ENCODE measurements at regions not wholly inside any gene's neighbourhood (a gene's known extent, or its start where the extent isn't known, plus 50 kb on each side); places are given as distances from the start of the nearest gene placed in this dataset.
"Not testable (repeated sequence)": the region's sequence is repeated elsewhere in the genome, so short reads cannot be mapped to it uniquely, and the experiment has no call there.

DNA sequence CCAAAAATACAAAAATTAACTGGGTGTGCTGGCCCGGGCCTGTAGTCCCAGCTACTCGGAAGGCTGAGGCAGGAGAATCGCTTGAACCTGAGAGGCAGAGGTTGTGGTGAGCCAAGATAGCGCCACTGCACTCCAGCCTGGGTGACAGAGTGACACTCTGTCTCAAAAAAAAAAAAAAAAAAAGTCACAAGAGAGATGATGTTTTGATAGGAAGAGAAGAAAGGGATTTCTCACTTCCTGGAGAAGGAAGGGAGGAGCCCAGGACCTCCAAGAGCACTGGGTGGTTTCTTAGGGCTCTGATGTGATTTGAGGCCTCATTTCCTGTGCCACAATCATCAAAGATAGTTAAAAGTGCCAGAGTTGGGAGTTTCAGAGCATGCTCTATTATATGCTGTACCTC lies 1048.3 kb downstream of the BCL11B start:
- DNase-seq = not testable (repeated sequence)

- peak; percentile 43 for DNase-seq
Measured at GRCh38 chr14:98226411-98226810, 1045.6 kb downstream of the BCL11B start.

DNA sequence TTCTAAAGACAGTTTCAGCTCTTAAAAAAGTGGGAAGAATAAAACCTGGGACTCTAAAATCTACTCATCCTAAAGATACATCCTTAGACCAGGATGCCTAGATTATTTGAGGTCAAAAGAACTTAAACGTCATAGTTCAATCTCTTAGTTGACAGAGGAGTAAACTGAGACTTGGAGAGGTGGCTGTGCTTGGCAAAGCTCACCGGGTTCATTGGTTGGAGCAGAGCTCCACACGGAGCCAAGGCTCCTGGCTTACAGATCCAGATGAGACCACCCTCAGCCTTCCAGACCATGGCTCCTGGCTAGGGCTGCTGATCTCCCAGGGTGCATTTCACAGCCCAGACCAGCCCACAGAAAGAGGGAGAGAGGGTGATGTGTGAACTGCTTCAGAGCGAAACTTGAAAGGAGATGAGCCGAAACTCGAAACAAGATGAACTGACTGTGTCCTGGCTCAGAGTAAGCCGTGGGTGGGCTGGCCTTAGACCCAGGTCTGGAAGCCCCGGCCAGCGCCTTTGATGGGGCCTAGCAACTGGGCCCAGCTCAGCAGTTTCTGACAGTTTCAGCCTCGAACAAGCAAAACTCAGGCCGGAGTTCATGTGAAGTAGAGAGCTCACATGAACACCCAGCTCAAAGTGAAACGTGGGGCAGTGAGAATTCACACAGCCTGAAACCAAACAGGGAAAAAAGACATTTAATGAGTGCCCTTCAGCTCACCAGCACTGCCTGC lies 1044.8 kb downstream of the BCL11B start:
- DNase-seq = no peak

DNA sequence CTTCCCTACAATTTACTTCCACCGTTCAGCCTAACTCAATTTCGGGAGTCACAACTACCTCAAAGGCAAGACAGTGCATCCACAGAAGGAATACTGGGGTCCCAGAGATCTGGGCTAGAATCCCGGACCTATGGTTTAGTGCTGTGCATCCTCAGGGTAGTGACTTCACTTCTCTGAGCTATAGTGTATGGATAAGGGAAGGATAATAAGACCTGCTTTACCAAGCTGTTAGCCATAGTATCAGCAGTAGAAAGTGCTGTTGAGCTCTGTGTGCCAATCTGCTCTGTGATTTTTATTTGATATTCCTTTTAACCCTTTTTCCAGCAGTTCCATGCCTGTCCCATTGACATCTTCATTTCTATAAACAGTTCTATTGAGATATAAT lies 1044.3 kb downstream of the BCL11B start:
- DNase-seq = no peak

- DNase-seq = no peak
Measured at GRCh38 chr14:98229656-98230366, 1042.2 kb downstream of the BCL11B start.

DNA sequence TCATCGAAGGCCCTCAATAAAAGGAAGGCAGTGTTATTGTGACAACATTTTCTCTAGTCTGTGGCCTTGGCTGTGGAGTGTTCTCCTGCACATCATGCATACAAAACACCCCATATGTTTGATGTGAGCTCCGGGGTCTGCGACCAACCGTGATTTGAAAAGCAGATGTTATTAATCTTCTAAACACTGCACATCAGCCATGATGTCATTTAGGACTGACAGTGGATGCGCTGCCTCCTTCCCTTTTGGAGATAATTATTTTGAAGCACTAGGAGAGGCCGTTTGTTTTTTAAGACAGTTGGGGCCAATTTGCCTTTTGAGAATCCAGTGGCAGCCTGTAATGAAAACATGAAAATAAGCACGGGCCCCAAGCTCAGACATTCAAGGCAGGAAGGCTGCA lies 1041.6 kb downstream of the BCL11B start:
- no peak for DNase-seq

- DNase-seq = no peak
Measured at GRCh38 chr14:98231210-98231609, 1040.8 kb downstream of the BCL11B start.

- DNase-seq = no peak
Measured at GRCh38 chr14:98233656-98234055, 1038.3 kb downstream of the BCL11B start.

- no peak for DNase-seq
Measured at GRCh38 chr14:98234208-98234607, 1037.8 kb downstream of the BCL11B start.

DNA sequence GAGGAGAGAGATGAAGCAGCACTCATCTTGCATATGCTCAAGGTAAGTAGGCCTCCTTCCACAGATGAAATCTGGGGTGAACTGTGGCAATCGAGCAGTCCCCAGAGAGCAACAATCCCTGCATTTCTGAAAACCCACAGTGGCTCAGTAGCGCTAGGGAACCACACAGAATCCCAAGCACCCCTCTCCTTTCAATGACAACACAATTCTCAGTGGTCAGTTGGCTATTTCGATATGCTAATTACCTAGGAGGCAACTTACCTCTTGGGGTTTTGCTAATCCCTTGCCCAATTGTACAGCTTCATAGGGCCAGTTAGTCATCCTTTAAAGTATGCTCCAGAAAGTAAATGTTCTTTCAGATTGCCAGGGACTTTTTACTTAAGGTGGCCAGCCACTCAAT lies 1035.7 kb downstream of the BCL11B start:
- no peak for DNase-seq

- DNase-seq = no peak
Measured at GRCh38 chr14:98237939-98238338, 1034.1 kb downstream of the BCL11B start.

DNA sequence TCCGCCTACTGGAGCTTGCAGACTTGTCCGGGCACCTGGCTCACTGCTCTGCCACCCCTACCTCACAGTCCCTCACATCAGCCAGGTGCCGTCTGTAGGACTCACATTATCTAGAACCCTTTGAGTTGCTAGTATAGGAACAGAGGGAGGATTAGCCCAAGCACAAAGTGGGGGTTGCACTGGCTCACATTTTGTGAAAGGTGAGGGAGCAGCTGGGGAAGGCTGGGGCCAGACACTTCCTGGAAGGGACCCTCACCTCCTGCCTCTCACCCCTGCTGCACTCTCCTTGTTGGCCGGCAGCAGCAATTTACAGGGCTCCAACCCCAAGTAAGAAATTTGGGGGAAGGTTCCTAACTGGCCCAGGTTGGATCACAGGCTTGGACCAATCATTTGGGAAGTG lies 1031.6 kb downstream of the BCL11B start:
- no peak for DNase-seq

DNA sequence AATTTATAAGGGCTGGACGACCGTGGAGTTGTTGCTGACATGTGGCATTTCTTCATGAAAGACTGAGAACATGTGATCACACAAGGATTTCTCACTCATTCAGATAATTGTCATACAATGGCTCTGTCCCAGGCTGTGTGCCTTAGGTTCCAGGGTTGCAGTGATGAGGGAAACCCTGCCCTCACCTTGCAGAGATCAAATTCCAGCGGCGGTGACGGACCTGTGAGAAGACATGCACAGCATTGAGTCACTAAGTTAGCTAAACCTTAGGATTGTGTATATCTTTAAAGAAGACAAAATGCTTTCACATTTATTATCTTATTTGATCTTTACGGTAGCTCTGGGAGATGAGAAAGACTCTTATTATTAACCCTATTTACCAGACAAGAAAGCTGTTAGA lies 1029.1 kb downstream of the BCL11B start:
- no peak for DNase-seq

GRCh38 chr14:98243332-98243731 lies 1028.7 kb downstream of the BCL11B start:
- DNase-seq = no peak

DNA sequence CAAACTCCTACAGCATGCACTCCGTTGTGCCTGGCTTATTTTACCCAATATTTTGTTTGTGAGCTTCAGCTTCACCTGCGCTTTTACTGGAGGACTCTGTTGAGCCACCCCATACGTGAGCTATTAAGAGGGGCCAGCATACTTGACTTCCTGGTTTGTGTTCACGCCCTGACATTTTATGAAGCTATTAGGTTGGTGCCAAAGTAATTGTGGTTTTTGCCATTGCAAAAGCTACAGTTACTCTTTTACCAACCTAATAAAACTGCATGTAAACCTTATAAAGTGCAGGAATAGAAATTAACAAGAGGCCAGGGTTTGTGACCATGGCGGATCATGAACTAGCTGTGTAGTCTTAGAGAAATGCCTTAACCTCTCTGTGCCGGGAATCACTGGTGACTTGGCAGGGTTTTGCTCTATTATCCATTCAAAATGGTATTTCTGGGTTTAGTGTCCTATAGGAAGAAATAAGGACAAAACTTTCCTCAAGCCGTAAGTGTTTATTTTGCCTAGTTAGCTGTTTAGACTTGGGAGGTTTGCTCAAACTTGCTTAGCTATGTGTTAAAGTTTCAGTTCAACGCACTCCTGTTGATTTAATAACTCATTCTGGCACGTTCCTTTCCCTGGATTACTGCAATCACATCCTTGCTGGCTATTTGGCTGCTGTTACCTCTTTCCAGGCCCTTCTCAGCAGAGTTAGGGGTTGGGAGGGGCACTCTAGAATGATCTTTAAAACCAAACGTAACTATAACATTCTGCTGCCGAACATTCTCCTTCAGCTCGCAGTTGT lies 1027.6 kb downstream of the BCL11B start:
- DNase-seq = no peak

DNA sequence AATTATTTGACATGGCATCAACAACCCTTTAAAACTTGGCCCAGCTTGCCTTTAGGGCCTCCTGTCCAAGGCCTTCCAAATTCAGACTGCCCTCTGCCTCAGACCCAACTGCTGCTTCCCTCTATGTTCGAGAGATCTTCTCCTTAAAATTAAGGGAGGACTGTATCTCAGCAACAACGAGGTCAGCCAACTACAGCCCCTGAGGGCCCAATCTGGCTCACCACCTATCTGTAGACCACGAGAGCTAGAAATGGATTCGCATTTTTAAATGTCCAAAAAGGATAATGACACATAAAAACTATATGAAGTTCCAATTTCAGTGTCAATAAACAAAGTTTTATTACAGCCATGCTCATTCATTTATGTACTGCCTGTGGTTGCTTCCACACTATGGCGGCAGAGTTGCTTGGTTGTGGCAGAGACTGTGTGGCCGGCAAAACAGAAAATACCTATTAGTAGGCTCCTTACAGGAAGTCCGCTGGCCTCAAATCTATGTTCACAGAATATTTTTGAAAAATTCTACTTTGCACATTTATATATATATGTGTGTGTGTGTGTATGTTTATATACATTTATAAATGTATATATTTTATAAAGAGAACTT lies 1026.9 kb downstream of the BCL11B start:
- DNase-seq = no peak

DNA sequence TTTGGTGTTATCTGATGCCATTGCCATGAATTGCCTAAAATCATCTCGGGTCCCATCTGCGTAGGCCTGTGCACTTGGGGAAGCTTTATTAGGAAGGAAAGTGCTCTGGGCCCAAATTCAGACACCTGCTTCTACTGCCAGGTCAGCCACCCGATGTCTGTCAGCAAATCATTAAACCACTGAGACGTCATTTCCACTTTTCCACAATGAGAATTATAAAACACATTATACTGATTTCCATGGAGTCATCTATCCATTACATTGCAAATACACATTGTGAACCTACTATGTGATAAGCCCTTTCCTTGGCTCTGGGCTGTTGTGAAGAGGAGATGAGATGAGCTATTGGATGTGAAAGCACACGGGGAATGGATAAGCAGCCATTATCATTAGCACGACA lies 1022.9 kb downstream of the BCL11B start:
- DNase-seq = no peak

- DNase-seq = no peak
Measured at GRCh38 chr14:98249476-98249875, 1022.5 kb downstream of the BCL11B start.

- DNase-seq = no peak
Measured at GRCh38 chr14:98252820-98253219, 1019.2 kb downstream of the BCL11B start.

GRCh38 chr14:98259881-98260280 lies 1012.1 kb downstream of the BCL11B start:
- no peak for DNase-seq

GRCh38 chr14:98262566-98262965 lies 1009.4 kb downstream of the BCL11B start:
- DNase-seq = no peak

DNA sequence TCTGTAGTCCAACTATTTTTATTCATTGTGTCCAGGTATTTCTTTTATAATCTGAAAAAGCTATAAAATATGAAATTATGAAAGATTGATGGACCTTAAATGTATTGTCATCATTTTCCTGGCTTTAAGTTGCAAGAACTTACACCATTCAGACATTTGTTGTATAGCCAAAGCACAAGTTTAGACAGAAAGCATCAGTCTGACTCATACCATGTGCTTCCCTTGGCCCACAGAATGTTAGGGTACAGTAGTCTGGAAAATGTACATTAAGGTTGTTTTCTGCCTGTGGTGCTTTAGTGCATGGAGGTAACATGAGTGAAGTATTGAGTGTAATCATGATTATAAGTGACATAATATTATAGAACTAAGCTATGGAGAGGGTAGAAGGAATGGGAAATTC lies 1002.5 kb downstream of the BCL11B start:
- no peak for DNase-seq

GRCh38 chr14:98270201-98270600 lies 1001.8 kb downstream of the BCL11B start:
- DNase-seq = no peak

- no peak for DNase-seq
Measured at GRCh38 chr14:98274596-98274995, 997.4 kb downstream of the BCL11B start.
